ENCODE measurements at regions not wholly inside any gene's neighbourhood (a gene's known extent, or its start where the extent isn't known, plus 50 kb on each side); places are given as distances from the start of the nearest gene placed in this dataset.

- BruUV-seq (replicated peaks), result no TSS peak
- no peaks in the 10 kb centered on the region for H3K36me3 ChIP-seq (ENCODE audit: control insufficient read depth in 1 of 2, insufficient read depth in 2 of 2, low read length in 2 of 2)
- H3K27ac ChIP-seq (ENCODE audit: low read depth, low read length), result no peak overlapping the region
- DNase-seq (ENCODE audit: low read depth, low spot score) (no peak), ATAC-seq (no peak)
- no peaks in the 10 kb centered on the region for H4K20me1 ChIP-seq (ENCODE audit: insufficient read depth)
- no peaks in the 10 kb centered on the region for H3K9me2 ChIP-seq (ENCODE audit: insufficient read depth)
- CTCF ChIA-PET, result interaction anchor here (2.0 kb wide), 1 partner anchor 50 kb away, joined by 6 read pairs; no protein-coding TSS in a partner anchor
- H2AFZ ChIP-seq (ENCODE audit: low read depth, low read length, poor library complexity, severe bottlenecking), result no peak overlapping the region
- H3K9ac ChIP-seq (ENCODE audit: low read length), result no peak overlapping the region
- H3K9me3 ChIP-seq (ENCODE audit: control insufficient read depth in 1 of 2, insufficient read depth in 1 of 2, low read depth in 1 of 2, low read length in 2 of 2), result no peaks in the 10 kb centered on the region
- H3K79me2 ChIP-seq (ENCODE audit: insufficient read depth, low read length), result no peaks in the 10 kb centered on the region
- H3K27me3 ChIP-seq (ENCODE audit: insufficient read depth, low read length), result no peaks in the 10 kb centered on the region
- no peak overlapping the region for H3K4me2 ChIP-seq (ENCODE audit: low read length)
- intact Hi-C loops (cut with micrococcal nuclease), result no loop called here
- no peak overlapping the region for H3K4me3 ChIP-seq (replicated peaks in 1 of 2; ENCODE audit: low read depth in 1 of 2, low read length in 2 of 2)
- RAD21 ChIA-PET (ENCODE audit: low non-redundant PET in 1 of 2, low total read pairs in 2 of 2, uncharacterized antibody in 2 of 2, unreplicated experiment in 2 of 2), result no interaction called here
- peaks cover 2 to 4% of the 10 kb centered on the region in 2 experiments; a peak in 3 of 4 replicates for H3K4me1 ChIP-seq (ENCODE audit: control insufficient read depth in 1 of 2, insufficient read depth in 2 of 2, low read length in 2 of 2)
- POLR2A ChIA-PET, result no interaction called here
- TF ChIP-seq CEBPB (IDR thresholded peaks at IDR 0.05; ENCODE audit: low read depth) (no peak), POLR2A (IDR thresholded peaks at IDR 0.05; ENCODE audit: borderline replicate concordance, extremely low read depth, insufficient read depth, insufficient read length) (no peak), SIN3A (IDR thresholded peaks at IDR 0.05; ENCODE audit: low read depth) (no peak), POLR2AphosphoS5 (IDR thresholded peaks at IDR 0.05; ENCODE audit: low read depth, low read length) (no peak), ZNF274 (IDR thresholded peaks at IDR 0.05; ENCODE audit: low read depth, low read length) (no peak), MAX (IDR thresholded peaks at IDR 0.05) (no peak), CBX3 (IDR thresholded peaks at IDR 0.05; ENCODE audit: low read depth) (no peak), ELF1 (IDR thresholded peaks at IDR 0.05; ENCODE audit: borderline replicate concordance, low read depth) (no peak), EGR1 (IDR thresholded peaks at IDR 0.05; ENCODE audit: low read depth) (no peak), SP1 (IDR thresholded peaks at IDR 0.05; ENCODE audit: low read depth) (no peak), FOSL1 (IDR thresholded peaks at IDR 0.05; ENCODE audit: low read depth) (no peak), EZH2phosphoT487 (IDR thresholded peaks at IDR 0.05; ENCODE audit: borderline replicate concordance) (no peak), RAD21 (IDR thresholded peaks at IDR 0.05; ENCODE audit: low read depth) (no peak), YY1 (IDR thresholded peaks at IDR 0.05; ENCODE audit: extremely low read depth, insufficient replicate concordance, low read depth, low read length) (no peak)
These were observed 95.5 kb upstream of the PRSS58 start for GRCh38 chr7:142353147-142354060.

Data from HCT116 (cell line).